Stimulated activated naive CD8-positive, alpha-beta T cell treated with anti-CD3 and anti-CD28 coated beads, Interleukin-15, Interleukin-2, amounts not matched to agents 100 U/mL and 50 U/mL, for 24 hours (primary cell): ENCODE measurements at regions not wholly inside any gene's neighbourhood (a gene's known extent, or its start where the extent isn't known, plus 50 kb on each side); places are given as distances from the start of the nearest gene placed in this dataset.

ENCODE experiments used
- ATAC-seq: fragments of 150-1000 bp; cut with Tn5 transposase; one replicate; pipeline ENCODE4 v1.10.0; 2021
- DNase-seq: peaks from one replicate; pipeline ENCODE4 v3.0.0; 2021

DNA sequence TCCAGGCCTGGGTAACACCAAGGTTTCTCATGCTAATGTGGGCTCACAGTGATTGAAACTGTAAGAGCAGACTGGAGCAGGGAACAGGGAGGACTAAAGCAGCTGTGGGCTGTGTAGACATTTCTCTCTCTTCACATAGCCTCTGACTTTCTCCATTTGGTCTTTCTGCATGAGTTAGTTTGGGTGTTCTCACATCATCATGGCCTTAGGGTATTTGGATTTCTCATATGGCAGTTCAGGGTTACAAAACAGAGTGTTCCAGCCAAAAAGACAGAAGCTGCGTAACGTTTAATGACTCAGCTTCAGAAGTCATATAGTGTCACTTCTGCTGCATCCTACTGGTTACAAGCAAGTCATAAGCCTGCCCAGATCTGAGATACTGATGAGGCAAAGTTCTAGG is 52.0 kb upstream of the OSBPL8 start:
- no peak for DNase-seq
- ATAC-seq = no peak

DNA sequence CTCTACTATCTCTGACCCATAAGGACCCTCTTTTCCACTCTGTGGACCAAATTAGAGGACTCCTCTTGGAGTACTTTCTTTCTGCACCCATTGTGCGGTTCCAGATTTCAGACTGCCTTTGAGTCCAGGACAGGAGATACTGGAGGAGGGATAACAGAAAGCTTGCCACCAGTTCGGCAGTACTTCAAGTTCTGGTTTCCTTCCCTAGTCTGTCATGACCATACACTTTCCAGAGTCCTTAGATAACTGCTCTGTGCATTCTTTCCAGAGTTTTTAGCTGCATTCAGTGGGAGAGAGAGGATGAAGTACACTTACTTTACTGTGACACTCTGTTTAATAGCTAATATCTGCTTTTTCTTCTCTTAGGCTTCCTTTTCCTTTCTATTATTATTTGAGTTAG is 54.8 kb upstream of the OSBPL8 start:
- DNase-seq = no peak
- no peak for ATAC-seq

DNA sequence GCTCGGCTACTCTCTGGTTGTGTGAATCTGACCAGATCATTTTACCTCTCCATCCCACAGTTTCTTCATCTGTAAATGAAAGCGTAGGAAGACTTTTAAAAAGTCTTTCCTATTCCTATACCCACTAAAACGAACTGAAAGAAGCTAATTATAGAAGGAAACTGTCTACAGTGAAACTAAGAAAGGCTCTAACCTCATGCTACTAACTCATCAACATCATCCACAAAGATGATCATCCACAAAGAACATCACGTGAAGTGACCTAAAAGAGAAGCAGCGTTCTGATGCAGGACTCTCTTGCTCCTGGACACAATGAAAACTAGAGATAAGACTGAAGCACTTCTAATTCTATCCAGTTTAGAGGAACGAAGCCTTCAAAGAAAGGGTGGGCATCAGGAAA is 58.5 kb upstream of the OSBPL8 start:
- no peak for DNase-seq
- no peak for ATAC-seq

DNA sequence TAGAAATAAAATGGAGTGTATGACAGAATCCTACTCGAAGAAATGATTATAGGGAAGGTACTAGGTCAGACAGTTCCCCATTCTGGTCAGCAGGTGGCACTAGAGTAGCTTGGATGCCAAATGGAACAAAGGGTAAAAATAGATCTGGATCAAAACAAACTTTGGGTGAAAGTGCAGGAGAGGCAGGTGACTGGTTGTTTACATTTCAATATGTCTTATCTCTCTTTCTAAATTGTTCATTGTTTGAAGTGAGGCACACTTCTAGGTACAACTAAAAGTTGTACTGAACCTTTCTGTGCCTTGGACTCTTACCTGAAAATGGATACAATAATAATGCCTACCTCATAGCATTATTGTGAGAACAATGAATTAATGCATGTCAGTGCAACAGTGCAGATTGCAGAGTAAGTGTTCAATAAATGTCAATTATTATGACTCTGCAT is 62.0 kb upstream of the OSBPL8 start:
- DNase-seq (peak; percentile 65), ATAC-seq (peak; percentile 69)

DNA sequence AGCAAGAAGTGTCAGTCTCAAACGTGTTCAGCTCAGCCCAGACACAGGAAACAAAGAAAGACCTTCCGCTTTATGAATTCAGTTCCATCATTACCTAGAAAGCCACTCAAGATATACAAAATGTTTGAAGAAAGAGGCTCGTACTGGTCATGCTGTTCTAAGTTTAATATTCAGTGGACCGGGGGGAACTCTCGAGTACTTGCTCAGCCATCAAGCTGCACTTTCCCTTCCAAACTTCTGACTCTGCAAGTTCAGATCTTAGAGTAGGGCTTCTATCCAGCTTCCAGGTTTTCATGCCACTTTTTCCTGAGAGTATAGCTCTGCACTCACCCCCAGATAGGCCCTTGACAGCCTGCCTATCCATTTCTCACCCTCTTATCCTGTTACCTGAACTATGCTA is 62.8 kb upstream of the OSBPL8 start:
- DNase-seq (no peak), ATAC-seq (no peak)

DNA sequence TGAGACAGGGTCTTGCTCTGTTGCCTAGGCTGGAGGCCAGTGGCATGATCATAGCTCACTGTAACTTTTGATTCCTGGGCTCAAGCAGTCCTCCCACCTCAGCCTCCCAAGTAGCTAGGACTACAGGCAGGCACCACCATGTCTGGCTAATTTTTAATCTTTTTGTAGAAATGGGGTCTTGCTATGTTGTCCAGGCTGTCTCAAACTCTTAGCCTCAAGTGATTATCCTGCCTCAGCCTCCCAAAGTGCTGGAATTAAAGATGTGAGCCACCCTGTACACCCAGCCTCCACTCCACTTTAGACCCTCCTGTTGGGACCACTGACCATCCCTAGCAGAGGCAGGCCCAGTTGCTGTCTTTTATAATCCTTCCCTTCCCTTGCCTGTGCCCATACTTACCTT is 63.3 kb upstream of the OSBPL8 start:
- DNase-seq (no peak), ATAC-seq (no peak)

DNA sequence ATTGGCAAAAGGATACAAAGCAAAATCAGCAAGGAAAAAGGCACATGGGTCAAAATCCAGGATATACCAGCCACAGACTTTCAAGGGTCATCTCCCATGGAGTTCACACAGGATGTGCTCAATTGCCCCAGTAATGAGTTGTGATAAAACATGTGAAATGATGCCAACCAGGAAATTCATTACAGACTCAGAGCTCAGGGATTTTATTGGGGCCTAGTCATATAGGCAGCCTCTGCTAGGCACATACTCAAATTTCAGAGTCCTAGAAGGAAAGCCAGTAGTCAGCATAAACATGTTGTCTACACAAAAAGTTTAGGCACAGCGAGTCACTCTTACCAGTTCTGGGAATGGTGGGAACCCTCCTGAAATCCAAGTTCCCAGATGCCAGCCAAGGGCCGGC is 64.4 kb upstream of the OSBPL8 start:
- ATAC-seq = no peak
- no peak for DNase-seq

DNA sequence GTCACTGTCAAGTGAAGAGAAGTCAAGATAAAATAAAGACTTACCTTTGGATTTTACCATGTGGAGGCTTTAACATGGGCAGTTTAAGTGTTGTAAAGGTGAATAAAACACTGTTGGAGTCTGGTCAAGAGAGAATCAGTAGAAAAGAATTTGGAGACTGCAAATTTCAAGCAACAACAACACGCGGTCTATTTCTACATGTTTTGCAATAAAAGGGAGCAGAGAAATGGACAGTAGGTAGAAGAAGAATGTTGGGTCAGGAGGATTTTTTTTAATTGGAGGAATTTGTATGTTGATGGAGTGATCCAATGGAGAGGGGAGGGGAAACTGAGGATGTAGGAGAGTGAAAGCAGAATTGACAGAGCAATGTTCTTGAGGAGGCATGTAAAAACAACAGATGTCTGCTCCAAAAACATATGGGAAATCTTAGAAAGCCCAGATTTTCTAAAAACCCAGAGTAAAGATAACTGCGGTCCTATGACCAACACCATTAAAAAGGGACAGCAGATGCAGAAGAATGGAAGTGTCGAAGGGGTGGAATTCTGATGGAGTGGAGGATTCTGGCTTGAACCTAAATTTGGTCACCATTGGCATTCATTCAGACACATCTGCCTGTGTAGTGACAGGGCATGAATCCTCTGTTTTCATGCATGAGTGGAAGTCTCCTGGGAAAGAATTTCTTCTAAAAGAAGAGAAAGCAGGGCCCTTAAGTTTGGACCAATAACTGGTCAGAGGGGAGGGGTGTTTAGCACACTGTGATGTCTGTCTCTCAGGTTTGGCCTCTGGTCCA is 68.0 kb upstream of the OSBPL8 start:
- ATAC-seq = no peak
- no peak for DNase-seq

DNA sequence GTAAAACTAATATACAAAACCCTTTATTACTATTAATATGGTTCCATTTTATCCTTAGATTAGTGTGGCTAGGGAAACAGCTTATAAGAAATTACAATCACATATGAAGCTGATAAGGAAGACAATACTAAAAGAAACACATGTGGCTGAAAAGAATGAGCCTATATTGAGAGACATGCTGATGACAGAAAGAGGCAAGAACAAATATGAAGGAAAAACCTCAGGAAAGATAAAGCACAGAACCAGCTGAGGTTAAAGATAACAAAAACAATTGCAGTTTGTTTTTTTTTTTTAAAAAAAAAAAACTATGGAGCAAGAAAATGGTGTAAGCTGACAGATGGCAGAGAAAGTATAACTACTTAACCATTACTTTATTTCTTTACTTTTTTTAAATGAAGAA is 69.2 kb upstream of the OSBPL8 start:
- DNase-seq (no peak), ATAC-seq (no peak)

DNA sequence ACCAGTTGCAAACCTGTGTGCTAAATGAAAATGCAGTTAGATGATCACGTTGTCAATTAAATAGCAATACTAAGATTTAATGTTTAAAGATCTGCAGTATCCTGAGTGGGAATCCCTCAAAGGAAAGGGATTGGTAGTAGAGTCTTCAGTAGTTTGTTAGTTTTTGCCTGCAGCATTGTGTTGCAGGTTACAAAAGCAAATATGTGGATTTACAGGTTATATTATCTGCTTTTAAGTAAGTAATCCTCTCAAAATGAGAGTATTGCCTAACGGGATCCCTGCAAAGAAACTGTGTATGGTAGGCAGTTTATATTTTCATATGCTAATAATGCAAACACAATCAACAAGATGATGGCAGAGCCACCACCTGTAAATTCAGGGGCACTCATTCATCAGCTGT is 72.2 kb upstream of the OSBPL8 start:
- ATAC-seq = no peak
- DNase-seq = no peak

DNA sequence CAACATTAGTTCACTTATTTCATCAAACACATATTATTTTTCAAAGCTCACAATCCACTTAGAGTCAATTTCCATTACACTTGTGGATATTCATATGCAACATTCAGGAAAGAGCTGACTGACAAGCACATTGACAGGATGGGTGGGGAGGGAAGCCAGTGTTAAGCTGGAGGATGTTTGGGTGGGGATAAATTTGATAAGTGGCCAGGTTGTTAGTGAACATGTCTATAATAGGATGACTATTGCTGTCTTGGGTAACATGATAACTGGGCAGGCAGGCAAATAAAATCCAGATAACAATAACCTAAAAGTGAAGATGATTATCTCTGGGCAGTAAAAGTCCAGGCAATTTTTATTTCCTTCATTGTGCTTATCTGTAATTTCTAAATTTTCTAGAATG is 73.8 kb upstream of the OSBPL8 start:
- ATAC-seq = no peak
- no peak for DNase-seq

DNA sequence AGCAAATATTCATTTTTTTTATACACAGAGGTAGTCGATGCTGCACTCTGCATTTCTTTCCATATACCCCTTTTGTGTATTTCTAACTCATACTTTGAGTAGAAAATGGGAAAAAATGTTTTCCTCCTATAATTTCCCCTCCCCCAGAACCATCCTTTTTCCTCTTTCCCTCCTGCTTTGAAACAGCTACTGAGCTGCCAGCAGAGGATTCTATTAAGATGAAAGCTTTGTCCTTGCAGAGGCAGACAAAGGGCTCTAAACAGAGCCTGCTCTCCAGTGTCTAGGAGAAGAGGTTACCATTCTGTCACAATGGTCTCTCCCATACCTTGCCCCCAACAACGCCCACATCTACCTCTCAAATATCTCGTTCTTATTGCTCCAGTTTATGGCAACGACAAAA is 74.6 kb upstream of the OSBPL8 start:
- DNase-seq = no peak
- no peak for ATAC-seq

DNA sequence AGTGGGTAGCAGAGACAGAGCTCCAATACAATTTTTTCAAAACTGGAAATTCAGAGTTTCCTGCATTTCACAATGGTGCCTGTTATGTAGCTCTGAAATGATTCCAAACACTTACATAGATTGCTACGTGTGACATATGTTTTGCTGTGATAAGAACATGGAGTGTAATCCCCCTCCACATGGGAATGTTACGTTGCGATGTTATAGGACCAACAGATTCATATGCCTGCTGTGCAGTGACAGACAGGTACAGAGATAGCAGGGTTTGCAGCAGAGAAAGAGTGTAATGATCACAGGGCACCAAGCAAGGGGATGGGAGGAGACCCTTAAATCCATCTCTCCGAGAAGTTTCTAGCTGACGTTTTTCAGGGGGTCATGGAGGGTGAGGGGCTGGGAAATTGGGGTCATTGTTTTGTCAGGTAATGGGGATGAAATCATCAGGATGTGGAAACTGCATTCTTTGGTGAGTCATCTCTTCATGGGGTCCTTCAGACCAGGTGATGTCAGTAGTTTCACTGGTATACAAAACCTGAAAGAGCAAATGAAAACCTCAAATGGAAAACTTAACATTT is 76.6 kb upstream of the OSBPL8 start:
- DNase-seq (no peak), ATAC-seq (peak; percentile 84)

DNA sequence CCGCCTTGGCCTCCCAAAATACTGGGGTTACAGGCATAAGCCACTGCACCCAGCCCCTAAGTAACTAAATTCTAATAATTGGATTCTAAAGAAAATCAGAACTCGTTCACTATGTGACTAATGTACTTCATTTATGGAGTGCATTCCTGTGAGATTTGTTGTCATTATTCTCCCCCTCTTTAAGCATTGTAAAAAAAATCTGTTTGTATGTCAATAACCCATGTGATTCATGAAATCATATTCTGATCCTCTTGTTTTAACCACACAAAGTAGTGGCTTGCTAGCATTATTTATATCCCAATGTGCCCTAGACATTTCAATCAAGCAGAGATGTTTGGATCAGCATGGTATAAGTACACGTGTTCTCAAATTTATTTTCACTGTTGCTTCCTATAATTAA is 78.2 kb upstream of the OSBPL8 start:
- no peak for DNase-seq
- no peak for ATAC-seq

DNA sequence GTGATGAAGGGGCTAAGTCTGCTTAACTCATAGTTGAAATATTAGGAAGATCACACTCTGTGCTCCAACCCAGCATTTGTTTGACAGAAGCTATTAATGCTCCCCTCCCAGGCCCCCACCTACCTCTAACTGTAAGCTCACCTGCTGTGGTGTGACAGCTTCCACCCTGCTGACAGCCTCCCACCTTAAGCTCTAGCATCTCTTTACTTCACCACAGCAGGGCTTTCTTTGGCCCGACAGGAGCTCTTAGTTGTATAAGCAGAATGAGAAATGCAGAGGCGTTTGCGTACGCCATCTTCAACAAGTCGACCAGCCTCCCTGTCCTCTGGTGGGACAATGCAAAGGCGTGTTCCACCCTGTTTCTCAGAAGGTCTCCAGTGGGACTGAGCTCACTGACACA is 80.1 kb upstream of the OSBPL8 start:
- DNase-seq (no peak), ATAC-seq (no peak)

DNA sequence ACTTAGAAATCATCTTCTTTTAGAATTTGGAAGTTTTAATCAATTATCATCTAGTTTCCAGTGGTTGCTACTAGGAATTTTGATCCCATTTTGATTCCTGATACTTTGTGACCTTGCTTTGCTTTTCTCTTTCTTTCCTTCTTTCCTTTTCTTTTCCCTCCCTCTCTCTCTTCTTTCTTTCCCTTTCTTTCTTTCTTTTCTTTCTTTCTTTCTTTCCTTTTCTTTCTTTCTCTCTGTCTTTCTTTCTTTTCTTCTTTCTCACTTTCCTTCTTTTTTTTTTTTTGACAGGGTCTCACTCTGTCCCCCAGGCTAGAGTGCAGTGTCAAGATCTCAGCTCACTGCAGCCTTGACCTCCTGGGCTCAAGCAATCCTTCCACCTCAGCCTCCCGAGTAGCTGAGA is 81.5 kb upstream of the OSBPL8 start:
- ATAC-seq = no peak
- DNase-seq = no peak

DNA sequence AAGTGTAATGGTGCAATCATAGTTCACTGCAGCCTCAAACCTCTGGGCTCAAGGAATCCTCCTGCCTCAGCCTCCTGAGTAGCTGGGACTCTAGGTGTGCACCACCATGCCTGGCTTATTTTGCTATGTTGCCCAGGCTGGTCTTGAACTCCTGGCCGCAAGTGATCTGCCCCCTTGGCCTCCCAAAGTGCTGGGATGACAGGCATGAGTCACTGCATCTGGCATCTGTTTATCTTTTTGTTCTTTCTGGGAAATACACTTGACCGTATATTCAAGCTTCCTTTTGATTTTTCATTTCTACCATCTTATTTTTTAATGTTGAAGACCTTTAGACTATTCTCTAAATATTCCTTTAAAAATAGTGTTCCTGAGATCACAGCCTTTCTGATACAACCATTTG is 82.4 kb upstream of the OSBPL8 start:
- ATAC-seq = no peak
- DNase-seq = no peak

DNA sequence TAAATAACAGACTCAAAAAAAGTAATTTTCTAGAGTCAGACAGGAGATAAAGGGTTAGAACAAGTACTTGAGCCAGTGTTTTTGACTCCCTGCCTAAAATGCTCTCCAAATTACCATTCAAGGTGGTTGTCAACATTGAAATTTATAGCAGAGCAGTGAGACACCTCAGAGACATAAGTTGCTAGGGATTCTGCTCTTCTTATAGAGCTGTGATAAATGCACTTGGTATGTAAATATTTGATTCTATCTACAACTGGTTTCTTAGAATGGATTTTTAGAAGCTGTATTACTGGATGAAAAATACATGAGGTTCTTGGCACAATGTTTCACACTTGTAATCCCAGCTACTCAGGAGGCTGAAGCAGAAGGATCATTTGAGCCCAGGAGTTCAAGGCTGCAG is 83.9 kb upstream of the OSBPL8 start:
- ATAC-seq (no peak), DNase-seq (no peak)

DNA sequence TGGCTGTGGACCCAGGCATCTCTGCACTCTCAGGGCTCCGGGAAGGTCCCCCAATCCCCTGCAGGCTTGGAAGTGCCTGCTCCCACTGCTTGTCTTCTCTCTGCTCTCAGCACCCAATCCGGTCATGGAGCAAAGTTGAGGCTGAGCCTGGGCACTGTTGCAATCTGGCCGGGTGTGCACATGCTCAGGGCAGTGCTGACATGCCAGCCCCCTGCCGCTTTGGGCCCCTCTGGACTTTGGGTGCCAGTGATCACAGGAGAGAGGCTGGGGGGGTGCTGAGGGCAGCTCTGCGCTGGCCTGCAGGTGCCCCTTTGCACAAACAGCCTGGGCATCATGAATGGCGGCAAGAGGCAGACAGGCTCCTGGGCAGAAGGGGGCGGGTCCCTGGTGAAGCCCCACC is 85.4 kb upstream of the OSBPL8 start:
- no peak for ATAC-seq
- no peak for DNase-seq

DNA sequence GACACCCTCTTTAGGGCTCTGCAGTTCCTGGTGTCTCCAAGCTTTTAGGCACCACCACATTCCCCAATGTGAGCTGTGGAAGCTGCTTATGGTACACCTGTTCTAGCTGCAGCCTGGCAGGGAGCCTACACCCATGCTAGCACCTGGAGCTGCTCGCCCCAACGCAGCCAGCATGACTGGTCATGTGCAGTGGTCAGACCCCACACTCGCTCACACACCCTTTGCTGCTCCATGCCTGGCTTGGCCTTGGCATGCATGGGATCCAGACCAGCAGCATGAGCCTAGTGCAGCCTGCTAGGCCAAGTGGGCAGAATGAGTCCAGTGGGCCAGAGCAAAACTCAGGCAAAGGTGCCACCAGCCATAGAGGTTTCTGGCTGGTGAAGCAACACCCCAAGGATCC is 86.4 kb upstream of the OSBPL8 start:
- DNase-seq (no peak), ATAC-seq (no peak)

DNA sequence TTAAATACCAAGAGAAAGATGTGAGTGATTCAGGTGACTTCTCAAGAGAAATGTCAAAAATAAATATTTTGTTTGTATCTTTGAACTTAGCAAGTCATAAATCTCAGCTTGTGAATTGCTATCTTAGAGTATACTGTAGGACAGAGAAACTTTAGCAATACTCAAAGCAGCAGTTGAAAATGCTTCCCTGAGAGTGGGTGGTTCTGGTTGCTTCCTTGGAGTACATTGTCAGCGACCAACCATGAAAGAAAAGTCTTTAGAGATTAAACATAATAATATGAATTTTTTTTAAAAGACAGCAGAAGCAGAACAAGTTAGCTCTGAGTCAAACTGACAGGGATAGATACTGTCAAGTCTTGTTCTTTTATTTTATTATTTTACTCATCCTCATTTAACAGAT is 86.8 kb upstream of the OSBPL8 start:
- ATAC-seq (no peak), DNase-seq (no peak)

DNA sequence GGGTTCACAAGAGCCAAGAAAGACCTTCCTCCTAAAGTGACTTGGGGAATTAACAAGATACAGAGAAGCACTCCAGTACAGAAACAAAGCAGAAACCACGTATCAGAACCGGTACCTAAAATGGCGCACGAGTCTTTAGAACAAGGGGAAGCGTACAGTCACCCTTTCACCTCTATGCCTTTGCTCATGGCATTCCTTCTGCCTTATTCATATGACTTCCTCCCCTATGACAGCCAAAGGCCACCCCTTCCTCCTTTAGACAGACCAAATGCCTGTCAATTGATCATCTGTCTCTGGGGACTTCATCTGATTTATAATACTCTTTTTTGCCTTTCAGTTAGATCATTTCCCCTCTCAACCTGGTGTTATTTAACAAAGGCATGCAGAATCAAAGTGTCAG is 89.5 kb upstream of the OSBPL8 start:
- no peak for DNase-seq
- no peak for ATAC-seq

DNA sequence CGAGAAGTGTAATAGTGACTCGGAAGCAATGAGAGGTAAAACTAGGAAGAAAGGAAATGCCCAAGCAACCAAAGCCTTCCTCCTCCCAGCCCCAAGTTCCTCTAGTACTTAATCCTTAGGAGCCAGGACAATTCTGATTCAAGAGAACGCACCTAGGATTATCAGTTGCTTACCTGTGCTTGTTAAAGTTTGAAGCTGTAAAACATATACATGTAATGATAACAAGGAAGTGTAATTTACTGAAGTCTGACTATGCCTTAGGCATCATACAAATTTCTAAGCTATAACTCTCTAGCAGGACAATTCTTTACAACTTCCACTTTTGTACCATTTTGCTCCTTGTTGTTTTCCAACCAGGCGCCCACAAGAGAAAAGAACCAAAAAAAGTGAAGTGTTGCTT is 92.8 kb upstream of the OSBPL8 start:
- ATAC-seq (no peak), DNase-seq (no peak)

DNA sequence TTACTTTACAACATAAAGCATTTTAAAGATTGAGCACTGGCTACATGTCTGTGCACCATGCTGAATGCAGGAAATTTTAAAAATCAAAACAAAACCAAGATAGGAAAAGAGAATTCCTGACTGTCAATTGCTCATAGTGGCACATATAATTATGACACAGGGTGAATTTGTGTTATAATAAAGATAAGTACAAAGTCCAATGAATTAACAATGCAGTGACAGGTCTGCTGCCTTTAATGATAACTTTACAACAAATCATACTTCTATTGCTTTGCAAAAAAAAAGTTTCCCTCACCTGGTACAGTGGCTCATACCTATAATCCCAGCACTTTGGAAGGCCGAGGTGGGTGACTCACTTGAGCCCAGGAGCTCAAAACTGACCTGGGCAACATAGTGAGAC is 93.8 kb upstream of the OSBPL8 start:
- no peak for ATAC-seq
- no peak for DNase-seq

DNA sequence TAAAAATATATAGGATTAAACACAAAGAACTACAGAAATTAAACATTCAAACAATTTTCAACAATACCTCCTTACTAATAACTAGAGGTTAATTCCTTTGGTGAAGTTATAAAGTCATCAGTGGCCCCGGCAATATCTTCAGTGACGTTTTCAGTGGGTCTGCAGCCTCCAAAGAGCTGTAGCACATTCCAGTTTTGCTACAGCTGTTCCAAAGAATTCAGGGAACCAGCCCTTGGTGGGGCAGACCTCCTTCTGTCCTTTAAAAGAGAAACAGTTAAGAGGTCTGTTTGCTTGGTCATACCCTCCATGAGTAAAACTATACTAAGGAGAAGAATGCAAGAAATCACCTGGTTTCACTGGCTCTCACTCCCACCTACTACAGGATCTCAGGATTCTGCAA is 99.2 kb upstream of the ZDHHC17 start:
- DNase-seq = no peak
- ATAC-seq = no peak
